Loucy (cell line): ENCODE measurements at regions not wholly inside any gene's neighbourhood (a gene's known extent, or its start where the extent isn't known, plus 50 kb on each side); places are given as distances from the start of the nearest gene placed in this dataset.

Experiments used
- H2AFZ ChIP-seq: fragments of 200-600 bp; sonication (generic); 2 replicates; pipeline ENCODE4 v1.6.0; 2016; ENCODE audit warnings: antibody characterized with exemption, mild to moderate bottlenecking, low read length, moderate library complexity
- H3F3A ChIP-seq: fragments of 200-600 bp; 2 replicates; pipeline ENCODE4 v1.6.0; 2016; ENCODE audit warnings: antibody characterized with exemption, low read depth, mild to moderate bottlenecking
- H3K27me3 ChIP-seq: fragments of 200-600 bp; sonication (generic); 2 replicates; pipeline ENCODE4 v1.6.1; 2014; ENCODE audit warnings: low read length, mild to moderate bottlenecking; ENCODE audit not compliant: insufficient read depth, poor library complexity, severe bottlenecking
- H3K36me3 ChIP-seq: fragments of 200-600 bp; sonication (generic); 2 replicates; pipeline ENCODE4 v1.6.1; 2016; ENCODE audit warnings: low read length; ENCODE audit not compliant: insufficient read depth
- H3K4me1 ChIP-seq: fragments of 200-600 bp; sonication (generic); 2 replicates; pipeline ENCODE4 v1.5.1; 2014; ENCODE audit warnings: low read length, mild to moderate bottlenecking; ENCODE audit not compliant: insufficient read depth, poor library complexity, severe bottlenecking
- H3K4me2 ChIP-seq: fragments of 200-600 bp; sonication (generic); 2 replicates; pipeline ENCODE4 v1.6.0; 2014; ENCODE audit warnings: antibody characterized with exemption, low read length, low read depth, mild to moderate bottlenecking; ENCODE audit not compliant: poor library complexity, severe bottlenecking
- H3K4me3 ChIP-seq: fragments of 200-600 bp; sonication (generic); 2 replicates; pipeline ENCODE4 v1.5.1; 2014; ENCODE audit warnings: low read length, mild to moderate bottlenecking, mixed read lengths; ENCODE audit not compliant: poor library complexity, severe bottlenecking
- H3K79me2 ChIP-seq: fragments of 200-600 bp; sonication (generic); 2 replicates; pipeline ENCODE4 v1.6.1; 2014; ENCODE audit warnings: low read length; ENCODE audit not compliant: insufficient read depth
- H3K9ac ChIP-seq: fragments of 200-600 bp; sonication (generic); 2 replicates; pipeline ENCODE4 v1.6.0; 2014; ENCODE audit warnings: mild to moderate bottlenecking, low read depth, low read length, moderate library complexity; ENCODE audit not compliant: poor library complexity, severe bottlenecking
- H3K9me2 ChIP-seq: fragments of 200-600 bp; sonication (generic); replicated peaks from 2 replicates; pipeline ENCODE4 v1.6.1; 2016; ENCODE audit warnings: low read depth, low read length, mixed read lengths
- H3K9me3 ChIP-seq: fragments of 200-600 bp; sonication (generic); 2 replicates; pipeline ENCODE4 v1.6.1; 2014; ENCODE audit warnings: mild to moderate bottlenecking, antibody characterized with exemption, low read length, low read depth; ENCODE audit not compliant: insufficient read depth
- H4K20me1 ChIP-seq: fragments of 200-600 bp; sonication (generic); 2 replicates; pipeline ENCODE4 v1.6.0; 2014; ENCODE audit warnings: antibody characterized with exemption, low read length, mild to moderate bottlenecking; ENCODE audit not compliant: insufficient read depth, poor library complexity, severe bottlenecking
- EZH2phosphoT487 ChIP-seq: fragments of 200-600 bp; IDR thresholded peaks from 2 replicates; pipeline ENCODE4 v1.6.1; 2018; ENCODE audit warnings: antibody characterized with exemption, mild to moderate bottlenecking, moderate library complexity, borderline replicate concordance
- TF ChIP-seq, protein P1 (sequence below): fragments of 200-600 bp; sonication (generic); conservative IDR thresholded peaks from 2 replicates; pipeline ENCODE4 v1.5.1; 2014; ENCODE audit warnings: mild to moderate bottlenecking, antibody characterized with exemption, low read length

DNA sequence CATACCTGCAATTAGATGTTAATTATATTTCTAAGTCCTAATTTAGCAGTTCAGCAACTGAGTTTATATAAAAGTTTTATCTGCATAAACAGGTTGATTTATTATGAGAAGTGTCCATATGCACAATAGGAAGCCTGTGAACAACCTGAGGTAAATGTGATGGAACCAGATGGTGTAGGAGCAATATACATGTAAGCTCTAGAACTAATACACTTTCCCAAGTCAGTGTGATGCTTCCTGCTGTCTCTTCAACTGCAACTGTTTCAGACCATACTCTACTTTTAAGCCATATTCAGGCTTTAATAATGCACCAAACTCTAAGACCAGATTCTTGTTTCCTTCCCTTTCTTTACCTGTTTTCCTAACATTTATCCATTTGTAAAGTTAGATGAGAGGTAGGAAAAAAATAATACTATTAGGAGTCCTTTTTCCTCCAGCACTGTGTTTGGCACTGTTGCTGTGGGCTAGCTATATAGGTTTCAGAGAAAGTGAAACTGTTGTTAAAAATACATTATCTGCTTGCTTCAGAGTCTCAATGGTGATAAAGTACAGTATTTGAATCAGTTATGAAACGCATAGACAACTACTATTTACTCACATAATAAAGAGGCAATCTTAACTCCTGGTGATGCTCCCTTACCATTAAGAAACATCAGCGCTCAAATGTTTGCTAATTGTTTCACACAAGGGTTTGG lies 1009.3 kb downstream of the GRIK2 start:
- H3K27me3 ChIP-seq = no peaks in the 10 kb centered on the region
- H2AFZ ChIP-seq = no peak overlapping the region
- TF ChIP-seq EZH2phosphoT487 = no peak
- TF ChIP-seq, protein P1, sequence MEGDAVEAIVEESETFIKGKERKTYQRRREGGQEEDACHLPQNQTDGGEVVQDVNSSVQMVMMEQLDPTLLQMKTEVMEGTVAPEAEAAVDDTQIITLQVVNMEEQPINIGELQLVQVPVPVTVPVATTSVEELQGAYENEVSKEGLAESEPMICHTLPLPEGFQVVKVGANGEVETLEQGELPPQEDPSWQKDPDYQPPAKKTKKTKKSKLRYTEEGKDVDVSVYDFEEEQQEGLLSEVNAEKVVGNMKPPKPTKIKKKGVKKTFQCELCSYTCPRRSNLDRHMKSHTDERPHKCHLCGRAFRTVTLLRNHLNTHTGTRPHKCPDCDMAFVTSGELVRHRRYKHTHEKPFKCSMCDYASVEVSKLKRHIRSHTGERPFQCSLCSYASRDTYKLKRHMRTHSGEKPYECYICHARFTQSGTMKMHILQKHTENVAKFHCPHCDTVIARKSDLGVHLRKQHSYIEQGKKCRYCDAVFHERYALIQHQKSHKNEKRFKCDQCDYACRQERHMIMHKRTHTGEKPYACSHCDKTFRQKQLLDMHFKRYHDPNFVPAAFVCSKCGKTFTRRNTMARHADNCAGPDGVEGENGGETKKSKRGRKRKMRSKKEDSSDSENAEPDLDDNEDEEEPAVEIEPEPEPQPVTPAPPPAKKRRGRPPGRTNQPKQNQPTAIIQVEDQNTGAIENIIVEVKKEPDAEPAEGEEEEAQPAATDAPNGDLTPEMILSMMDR = no peak

GRCh38 chr6:102398788-102399390 lies 1005.4 kb downstream of the GRIK2 start:
- no peaks in the 10 kb centered on the region for H3K27me3 ChIP-seq
- H3K36me3 ChIP-seq = no peaks in the 10 kb centered on the region
- no peak overlapping the region for H3K9ac ChIP-seq
- H3K4me1 ChIP-seq = no peaks in the 10 kb centered on the region
- no peak for TF ChIP-seq EZH2phosphoT487
- TF ChIP-seq, protein P1 = no peak
- no peak overlapping the region for H3K4me3 ChIP-seq
- no peaks in the 10 kb centered on the region for H3F3A ChIP-seq
- H3K79me2 ChIP-seq = no peaks in the 10 kb centered on the region
- no peak overlapping the region for H2AFZ ChIP-seq
- no peaks in the 10 kb centered on the region for H3K9me3 ChIP-seq
- H3K9me2 ChIP-seq = no peaks in the 10 kb centered on the region
- no peak overlapping the region for H3K4me2 ChIP-seq
- H4K20me1 ChIP-seq = no peaks in the 10 kb centered on the region

More for the DNA sequence above, 1009.3 kb downstream of the GRIK2 start:
- Histone ChIP-seq H4K20me1 (no peaks in the 10 kb centered on the region), H3K79me2 (no peaks in the 10 kb centered on the region), H3K4me2 (no peak overlapping the region), H3K9me3 (no peaks in the 10 kb centered on the region), H3K4me3 (no peak overlapping the region), H3K9me2 (no peaks in the 10 kb centered on the region), H3K4me1 (no peaks in the 10 kb centered on the region), H3F3A (no peaks in the 10 kb centered on the region), H3K9ac (no peak overlapping the region), H3K36me3 (no peaks in the 10 kb centered on the region)

DNA sequence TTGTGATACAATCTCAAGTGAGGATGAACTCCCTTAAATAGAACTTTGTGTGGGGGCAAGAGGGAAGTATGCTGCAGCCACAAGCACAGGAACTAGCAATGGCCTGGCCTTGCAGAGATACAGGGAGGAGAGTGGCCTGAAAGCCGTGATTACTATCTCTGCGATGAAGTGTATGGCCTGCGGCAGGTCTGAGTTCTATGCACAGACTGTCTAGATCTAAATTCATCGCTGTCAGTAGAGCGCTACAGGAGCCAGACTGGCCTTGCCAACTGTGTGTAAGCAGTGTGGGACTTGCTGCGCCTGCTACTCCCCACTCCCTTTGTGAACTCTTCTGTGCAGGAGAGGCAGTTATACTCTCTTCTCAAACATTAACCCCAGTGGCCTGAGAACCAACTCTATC lies 997.0 kb downstream of the GRIK2 start:
- Histone ChIP-seq H3K4me3 (no peak overlapping the region), H3K79me2 (no peaks in the 10 kb centered on the region), H3K9ac (no peak overlapping the region), H2AFZ (no peak overlapping the region), H3K9me3 (no peaks in the 10 kb centered on the region), H4K20me1 (no peaks in the 10 kb centered on the region), H3K9me2 (no peaks in the 10 kb centered on the region), H3K4me2 (no peak overlapping the region), H3K36me3 (no peaks in the 10 kb centered on the region), H3F3A (no peaks in the 10 kb centered on the region), H3K4me1 (no peaks in the 10 kb centered on the region), H3K27me3 (no peaks in the 10 kb centered on the region)
- no peak for TF ChIP-seq EZH2phosphoT487
- TF ChIP-seq, protein P1 = no peak
